Endothelial cell of umbilical vein (primary cell): ENCODE measurements at regions not wholly inside any gene's neighbourhood (a gene's known extent, or its start where the extent isn't known, plus 50 kb on each side); places are given as distances from the start of the nearest gene placed in this dataset.

Experiments
- CTCF ChIP-seq, 2 donors: IDR thresholded peaks; 1 replicate in 1 of 2; 2 replicates in 1 of 2; pipeline ENCODE4 v1.5.1; 2011; ENCODE audit warnings: low read length in 2 of 2, mild to moderate bottlenecking in 2 of 2, moderate library complexity in 2 of 2, control low read depth in 1 of 2, inconsistent platforms in 1 of 2, low read depth in 1 of 2; ENCODE audit not compliant: insufficient read depth in 1 of 2; ENCODE audit errors: extremely low read depth in 1 of 2
- EZH2 ChIP-seq: IDR thresholded peaks from 2 replicates; pipeline ENCODE4 v1.6.1; 2012; ENCODE audit warnings: borderline replicate concordance, low read depth, mild to moderate bottlenecking, moderate library complexity, low read length, inconsistent platforms; ENCODE audit not compliant: severe bottlenecking
- GATA2 ChIP-seq: IDR thresholded peaks from 2 replicates; pipeline ENCODE4 v1.7.0; 2011; ENCODE audit warnings: low read depth, mild to moderate bottlenecking, moderate library complexity, mixed read lengths, low read length; ENCODE audit not compliant: insufficient read length, insufficient read depth
- MAX ChIP-seq: IDR thresholded peaks from 2 replicates; pipeline ENCODE4 v1.6.1; 2011; ENCODE audit not compliant: insufficient read depth, insufficient read length
- MYC ChIP-seq: IDR thresholded peaks from one replicate; pipeline ENCODE4 v1.6.1; 2011; ENCODE audit warnings: mild to moderate bottlenecking, low read depth, low read length
- POLR2A ChIP-seq: IDR thresholded peaks from 2 replicates; pipeline ENCODE4 v1.6.1; 2012; ENCODE audit warnings: low read depth, mild to moderate bottlenecking, control low read depth, low read length
- POLR2AphosphoS5 ChIP-seq: IDR thresholded peaks from 2 replicates; pipeline ENCODE4 v1.6.1; 2012; ENCODE audit warnings: low read depth, mild to moderate bottlenecking, control low read depth, low read length, moderate library complexity; ENCODE audit not compliant: insufficient read depth

GRCh38 chr10:11682267-11682683 is 59.9 kb upstream of the ECHDC3 start:
- TF ChIP-seq CTCF (IDR thresholded peaks at IDR 0.05; ENCODE audit: extremely low read depth in 1 of 2, insufficient read depth in 1 of 2, low read depth in 1 of 2, low read length in 2 of 2), result no peak
- TF ChIP-seq POLR2AphosphoS5, result no peak
- no peak for TF ChIP-seq EZH2
- TF ChIP-seq POLR2A, result no peak
- TF ChIP-seq MYC, result no peak
- no peak for TF ChIP-seq MAX
- no peak for TF ChIP-seq GATA2
